ENCODE measurements at regions not wholly inside any gene's neighbourhood (a gene's known extent, or its start where the extent isn't known, plus 50 kb on each side); places are given as distances from the start of the nearest gene placed in this dataset.

GRCh38 chr20:51120868-51121267 is 98.0 kb upstream of the KCNG1 start:
- Histone ChIP-seq H3K4me3 (replicated peaks in 1 of 3; ENCODE audit: insufficient read depth in 1 of 3, low read depth in 1 of 3, low read length in 3 of 3) (no peak overlapping the region), H3K9me3 (replicated peaks; ENCODE audit: control insufficient read depth, insufficient read depth, low read length) (no peaks in the 10 kb centered on the region), H3K79me2 (ENCODE audit: control insufficient read depth, insufficient read depth, low read length) (no peaks in the 10 kb centered on the region), H3K36me3 (ENCODE audit: control insufficient read depth in 2 of 2, extremely low read depth in 1 of 2, insufficient read depth in 2 of 2, low read length in 2 of 2) (no peaks in the 10 kb centered on the region), H3K4me2 (ENCODE audit: insufficient read depth, low read length) (no peak overlapping the region), H3K27ac (ENCODE audit: insufficient read depth, low read depth, low read length) (no peak overlapping the region), H3K4me1 (ENCODE audit: control insufficient read depth, extremely low read depth, insufficient read depth, low read length) (no peaks in the 10 kb centered on the region), H3K9me1 (replicated peaks; ENCODE audit: control insufficient read depth, extremely low read depth, insufficient read depth, low read length) (no peaks in the 10 kb centered on the region), H4K20me1 (replicated peaks; ENCODE audit: control insufficient read depth, extremely low read depth, insufficient read depth, low read length) (no peaks in the 10 kb centered on the region), H2AFZ (ENCODE audit: low read depth, low read length) (no peak overlapping the region), H3K9ac (replicated peaks; ENCODE audit: extremely low read depth, insufficient read depth, low read length) (no peak overlapping the region), H3K27me3 (ENCODE audit: control insufficient read depth in 2 of 2, insufficient read depth in 2 of 2, low read length in 2 of 2) (peaks cover 10 to 13% of the 10 kb centered on the region in 2 experiments)
- intact Hi-C loops (cut with micrococcal nuclease) (no loop called here), dilution Hi-C loops (cut with MboI; ENCODE audit: extremely low pct_ligation_motif_present, low sequenced_read_pairs) (no loop called here)
- TF ChIP-seq EZH2 (IDR thresholded peaks at IDR 0.05; ENCODE audit: borderline replicate concordance, low read depth, low read length, severe bottlenecking) (no peak), MAX (IDR thresholded peaks at IDR 0.05; ENCODE audit: insufficient read depth, insufficient read length) (no peak), MYC (IDR thresholded peaks at IDR 0.05; ENCODE audit: low read depth, low read length) (no peak), GATA2 (IDR thresholded peaks at IDR 0.05; ENCODE audit: insufficient read depth, insufficient read length, low read depth, low read length) (no peak), POLR2AphosphoS5 (IDR thresholded peaks at IDR 0.05; ENCODE audit: insufficient read depth, low read depth, low read length) (no peak), POLR2A (IDR thresholded peaks at IDR 0.05; ENCODE audit: low read depth, low read length) (no peak), FOS (IDR thresholded peaks at IDR 0.05; ENCODE audit: borderline replicate concordance, insufficient read depth, low read length) (no peak), JUN (IDR thresholded peaks at IDR 0.05; ENCODE audit: borderline replicate concordance, insufficient read depth, insufficient read length, low read depth) (no peak)
- TF ChIP-seq, protein P1, sequence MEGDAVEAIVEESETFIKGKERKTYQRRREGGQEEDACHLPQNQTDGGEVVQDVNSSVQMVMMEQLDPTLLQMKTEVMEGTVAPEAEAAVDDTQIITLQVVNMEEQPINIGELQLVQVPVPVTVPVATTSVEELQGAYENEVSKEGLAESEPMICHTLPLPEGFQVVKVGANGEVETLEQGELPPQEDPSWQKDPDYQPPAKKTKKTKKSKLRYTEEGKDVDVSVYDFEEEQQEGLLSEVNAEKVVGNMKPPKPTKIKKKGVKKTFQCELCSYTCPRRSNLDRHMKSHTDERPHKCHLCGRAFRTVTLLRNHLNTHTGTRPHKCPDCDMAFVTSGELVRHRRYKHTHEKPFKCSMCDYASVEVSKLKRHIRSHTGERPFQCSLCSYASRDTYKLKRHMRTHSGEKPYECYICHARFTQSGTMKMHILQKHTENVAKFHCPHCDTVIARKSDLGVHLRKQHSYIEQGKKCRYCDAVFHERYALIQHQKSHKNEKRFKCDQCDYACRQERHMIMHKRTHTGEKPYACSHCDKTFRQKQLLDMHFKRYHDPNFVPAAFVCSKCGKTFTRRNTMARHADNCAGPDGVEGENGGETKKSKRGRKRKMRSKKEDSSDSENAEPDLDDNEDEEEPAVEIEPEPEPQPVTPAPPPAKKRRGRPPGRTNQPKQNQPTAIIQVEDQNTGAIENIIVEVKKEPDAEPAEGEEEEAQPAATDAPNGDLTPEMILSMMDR (IDR thresholded peaks at IDR 0.05; ENCODE audit: extremely low read depth in 1 of 2, insufficient read depth in 1 of 2, low read depth in 1 of 2, low read length in 2 of 2) = no peak
- no peak for FAIRE-seq
- ChIA-PET CTCF (no interaction called here), POLR2A (no interaction called here)
- DNase-seq (ENCODE audit: low read depth, low spot score) = no peak
- BruUV-seq (replicated peaks) = no TSS peak
